Endothelial cell (in vitro differentiated cells): ENCODE measurements at regions not wholly inside any gene's neighbourhood (a gene's known extent, or its start where the extent isn't known, plus 50 kb on each side); places are given as distances from the start of the nearest gene placed in this dataset.

Experiments
- DNase-seq: peaks from one replicate; pipeline ENCODE4 v3.0.0; 2021; ENCODE audit warnings: low spot score
- H3K27ac Mint-ChIP-seq: one replicate; pipeline ENCODE4 v1.8.0; 2021; ENCODE audit warnings: mixed read lengths, inconsistent platforms; ENCODE audit not compliant: unreplicated experiment
- H3K27me3 Mint-ChIP-seq: one replicate; pipeline ENCODE4 v1.8.0; 2021; ENCODE audit warnings: mild to moderate bottlenecking, moderate library complexity, mixed read lengths, inconsistent platforms; ENCODE audit not compliant: unreplicated experiment
- H3K36me3 Mint-ChIP-seq: one replicate; pipeline ENCODE4 v1.8.0; 2021; ENCODE audit warnings: mild to moderate bottlenecking, low read depth, mixed read lengths, inconsistent platforms; ENCODE audit not compliant: unreplicated experiment
- H3K4me1 Mint-ChIP-seq: one replicate; pipeline ENCODE4 v1.8.0; 2021; ENCODE audit warnings: mild to moderate bottlenecking, mixed read lengths, inconsistent platforms; ENCODE audit not compliant: unreplicated experiment
- H3K4me3 Mint-ChIP-seq: one replicate; pipeline ENCODE4 v1.8.0; 2021; ENCODE audit warnings: mild to moderate bottlenecking, mixed read lengths, inconsistent platforms; ENCODE audit not compliant: unreplicated experiment
- H3K9me3 Mint-ChIP-seq: one replicate; pipeline ENCODE4 v1.8.0; 2021; ENCODE audit warnings: mixed read lengths, inconsistent platforms; ENCODE audit not compliant: unreplicated experiment
- TF ChIP-seq, protein P1 (sequence below): fragments of 200-600 bp; sonication (generic); IDR thresholded peaks from one replicate; pipeline ENCODE4 v1.5.0; 2021; ENCODE audit warnings: antibody characterized with exemption; ENCODE audit not compliant: unreplicated experiment

- Mint-ChIP-seq H3K27ac (no peak overlapping the region), H3K9me3 (no peaks in the 10 kb centered on the region), H3K27me3 (no peaks in the 10 kb centered on the region), H3K4me1 (no peaks in the 10 kb centered on the region), H3K4me3 (no peak overlapping the region), H3K36me3 (no peaks in the 10 kb centered on the region)
- peak; percentile 17 for DNase-seq
- TF ChIP-seq, protein P1, sequence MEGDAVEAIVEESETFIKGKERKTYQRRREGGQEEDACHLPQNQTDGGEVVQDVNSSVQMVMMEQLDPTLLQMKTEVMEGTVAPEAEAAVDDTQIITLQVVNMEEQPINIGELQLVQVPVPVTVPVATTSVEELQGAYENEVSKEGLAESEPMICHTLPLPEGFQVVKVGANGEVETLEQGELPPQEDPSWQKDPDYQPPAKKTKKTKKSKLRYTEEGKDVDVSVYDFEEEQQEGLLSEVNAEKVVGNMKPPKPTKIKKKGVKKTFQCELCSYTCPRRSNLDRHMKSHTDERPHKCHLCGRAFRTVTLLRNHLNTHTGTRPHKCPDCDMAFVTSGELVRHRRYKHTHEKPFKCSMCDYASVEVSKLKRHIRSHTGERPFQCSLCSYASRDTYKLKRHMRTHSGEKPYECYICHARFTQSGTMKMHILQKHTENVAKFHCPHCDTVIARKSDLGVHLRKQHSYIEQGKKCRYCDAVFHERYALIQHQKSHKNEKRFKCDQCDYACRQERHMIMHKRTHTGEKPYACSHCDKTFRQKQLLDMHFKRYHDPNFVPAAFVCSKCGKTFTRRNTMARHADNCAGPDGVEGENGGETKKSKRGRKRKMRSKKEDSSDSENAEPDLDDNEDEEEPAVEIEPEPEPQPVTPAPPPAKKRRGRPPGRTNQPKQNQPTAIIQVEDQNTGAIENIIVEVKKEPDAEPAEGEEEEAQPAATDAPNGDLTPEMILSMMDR: peak; percentile 58
Observed at GRCh38 chr3:94862703-94863102, 799.8 kb downstream of the NSUN3 start.

GRCh38 chr3:94869059-94869547 lies 806.2 kb downstream of the NSUN3 start:
- no peak for DNase-seq
- Mint-ChIP-seq H3K27me3 (no peaks in the 10 kb centered on the region), H3K9me3 (no peaks in the 10 kb centered on the region), H3K4me1 (no peaks in the 10 kb centered on the region), H3K27ac (no peak overlapping the region), H3K36me3 (no peaks in the 10 kb centered on the region), H3K4me3 (no peak overlapping the region)
- TF ChIP-seq, protein P1: no peak

- DNase-seq: no peak
- Mint-ChIP-seq H3K4me1 (no peaks in the 10 kb centered on the region), H3K9me3 (no peaks in the 10 kb centered on the region), H3K4me3 (no peak overlapping the region), H3K27ac (no peak overlapping the region), H3K36me3 (no peaks in the 10 kb centered on the region), H3K27me3 (peaks cover 1% of the 10 kb centered on the region)
- TF ChIP-seq, protein P1: no peak
Observed at GRCh38 chr3:94873751-94874150, 810.9 kb downstream of the NSUN3 start.

- Mint-ChIP-seq H3K27ac (no peak overlapping the region), H3K9me3 (no peaks in the 10 kb centered on the region), H3K36me3 (no peaks in the 10 kb centered on the region), H3K4me3 (no peak overlapping the region), H3K27me3 (peaks cover 3% of the 10 kb centered on the region), H3K4me1 (no peaks in the 10 kb centered on the region)
- no peak for DNase-seq
- TF ChIP-seq, protein P1: no peak
Observed at GRCh38 chr3:94875149-94875548, 812.3 kb downstream of the NSUN3 start.

GRCh38 chr3:94887065-94887464 lies 824.2 kb downstream of the NSUN3 start:
- TF ChIP-seq, protein P1: no peak
- Mint-ChIP-seq H3K36me3 (no peaks in the 10 kb centered on the region), H3K4me3 (no peak overlapping the region), H3K27ac (no peak overlapping the region), H3K4me1 (no peaks in the 10 kb centered on the region), H3K9me3 (no peaks in the 10 kb centered on the region), H3K27me3 (peaks cover 2% of the 10 kb centered on the region)
- no peak for DNase-seq
